HG02642 (cell line): ENCODE measurements at regions not wholly inside any gene's neighbourhood (a gene's known extent, or its start where the extent isn't known, plus 50 kb on each side); places are given as distances from the start of the nearest gene placed in this dataset.
"Not testable (repeated sequence)": the region's sequence is repeated elsewhere in the genome, so short reads cannot be mapped to it uniquely, and the experiment has no call there.

Experiments used
- ATAC-seq: cut with Tn5 transposase; IDR thresholded peaks from one replicate; pipeline ENCODE4 v1.9.1; 2021; ENCODE audit warnings: mild to moderate bottlenecking; ENCODE audit not compliant: unreplicated experiment, poor library complexity

DNA sequence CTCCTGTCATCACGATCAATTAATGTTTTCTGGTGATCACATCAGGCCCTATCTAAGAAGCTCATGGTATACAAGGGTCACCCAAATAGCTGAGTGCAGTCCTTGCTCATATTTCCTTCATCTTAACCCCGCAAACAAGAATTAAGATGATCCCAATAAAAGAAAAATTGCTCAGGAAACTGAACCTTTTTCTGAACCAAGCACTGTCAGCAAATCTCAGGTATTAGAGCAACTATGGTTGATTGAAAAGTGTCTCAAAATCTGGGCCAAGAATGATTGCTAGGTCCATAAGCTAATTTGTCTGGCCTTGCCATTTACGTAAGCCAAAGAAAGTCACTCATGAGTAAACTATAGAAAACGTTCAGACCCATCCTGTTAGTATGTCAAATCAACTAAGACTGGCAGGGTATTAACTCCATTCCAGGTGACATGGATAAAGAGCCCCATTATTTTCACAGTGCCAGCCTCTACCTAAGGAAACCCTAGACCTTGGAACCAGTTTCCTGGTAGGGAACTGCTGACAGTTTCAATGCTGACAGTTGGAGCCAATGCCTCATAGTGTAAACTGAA is 209.3 kb downstream of the DEPDC1B start:
- ATAC-seq = no peak

DNA sequence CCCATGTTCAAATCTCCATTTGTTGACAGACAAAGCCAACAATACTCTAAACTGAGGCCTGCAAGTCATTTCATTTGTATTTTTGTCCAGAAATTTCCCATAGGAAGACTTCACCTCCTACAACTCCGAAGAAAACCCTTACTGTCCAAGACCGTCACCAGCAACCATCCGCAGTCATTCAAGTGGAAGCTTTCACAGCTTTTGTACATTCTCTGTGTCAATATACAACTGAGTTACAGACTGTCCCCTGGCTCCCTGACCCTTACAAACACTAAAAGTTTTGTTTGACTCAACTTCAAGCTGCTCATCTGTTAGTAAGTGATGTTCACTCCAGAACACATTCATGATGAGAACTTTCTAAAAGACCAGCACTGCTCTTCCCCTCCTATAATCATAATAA is 210.1 kb downstream of the DEPDC1B start:
- ATAC-seq = no peak

DNA sequence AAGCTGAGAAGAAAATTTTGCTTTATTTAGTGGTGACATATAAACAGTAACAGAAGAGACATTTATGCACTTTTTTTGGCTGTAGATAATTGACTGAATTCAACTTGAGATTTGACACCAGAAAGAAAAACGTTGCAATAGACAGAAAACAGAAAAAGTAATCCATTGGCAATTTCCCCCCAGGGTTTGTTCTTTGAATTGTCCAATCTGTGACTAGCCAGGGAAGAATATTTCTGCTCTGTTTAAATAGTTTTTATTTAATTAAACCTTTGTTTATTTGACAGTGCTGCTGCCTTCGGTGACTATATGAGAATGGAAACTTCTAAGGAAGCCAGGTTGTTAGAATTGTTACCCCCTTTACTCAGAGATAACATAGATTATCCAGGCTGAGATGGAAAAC is 210.6 kb downstream of the DEPDC1B start:
- ATAC-seq = no peak

DNA sequence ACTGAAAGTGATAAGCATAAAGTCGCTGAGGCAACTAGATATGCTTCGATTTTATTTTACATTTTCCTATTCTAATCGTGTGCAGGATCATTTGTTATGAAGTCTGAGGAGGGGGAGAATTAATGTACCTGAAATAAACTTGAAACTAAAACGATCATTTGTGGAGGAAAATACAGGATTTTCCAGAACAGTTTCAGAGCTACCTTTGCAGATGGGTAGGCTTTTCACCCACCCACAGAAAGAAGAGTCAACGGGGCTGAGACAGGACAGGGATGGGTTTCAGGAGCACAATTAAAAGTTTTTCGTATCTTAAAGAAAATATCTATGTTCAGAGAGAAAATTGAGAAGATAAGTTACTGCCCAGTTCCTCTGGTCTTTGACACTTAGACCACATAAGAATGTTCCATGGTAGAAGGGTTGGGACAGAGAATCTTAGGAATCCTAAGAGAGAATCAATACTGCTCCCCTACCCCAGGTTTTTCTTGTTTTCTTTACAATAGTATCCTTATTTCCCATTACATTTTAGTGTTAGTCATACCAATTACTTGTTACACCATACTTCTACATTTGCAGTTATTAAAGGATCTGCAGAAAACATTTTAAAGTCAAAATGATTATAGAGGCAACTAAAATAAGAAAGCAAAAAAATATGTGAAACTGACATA is 211.4 kb downstream of the DEPDC1B start:
- ATAC-seq = no peak

DNA sequence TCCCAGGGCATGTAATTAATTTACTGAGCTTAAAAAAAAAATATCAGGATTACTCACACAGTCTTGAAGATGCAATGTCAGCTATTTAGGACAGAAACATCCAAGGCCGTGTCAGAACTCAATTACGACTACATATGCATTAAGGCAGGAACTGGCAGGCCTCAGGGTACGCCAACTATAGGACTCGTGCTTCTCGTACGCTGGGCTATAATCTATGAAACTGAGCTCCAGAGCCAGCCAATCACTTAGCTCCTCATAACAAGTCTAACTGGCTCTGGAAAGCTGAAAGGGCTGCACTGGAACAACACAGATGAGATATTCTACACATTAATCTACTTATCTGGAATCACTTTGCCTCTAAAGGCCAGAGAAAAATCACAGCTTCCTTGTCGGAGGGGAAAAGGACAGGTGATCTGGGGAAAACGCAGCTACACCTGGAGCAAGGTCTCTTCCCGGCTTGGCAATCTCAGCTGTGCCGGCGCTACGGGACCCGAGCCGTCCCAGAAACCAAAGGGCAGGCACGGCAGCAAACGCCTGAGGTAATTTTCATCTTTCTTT is 212.0 kb downstream of the DEPDC1B start:
- no peak for ATAC-seq

DNA sequence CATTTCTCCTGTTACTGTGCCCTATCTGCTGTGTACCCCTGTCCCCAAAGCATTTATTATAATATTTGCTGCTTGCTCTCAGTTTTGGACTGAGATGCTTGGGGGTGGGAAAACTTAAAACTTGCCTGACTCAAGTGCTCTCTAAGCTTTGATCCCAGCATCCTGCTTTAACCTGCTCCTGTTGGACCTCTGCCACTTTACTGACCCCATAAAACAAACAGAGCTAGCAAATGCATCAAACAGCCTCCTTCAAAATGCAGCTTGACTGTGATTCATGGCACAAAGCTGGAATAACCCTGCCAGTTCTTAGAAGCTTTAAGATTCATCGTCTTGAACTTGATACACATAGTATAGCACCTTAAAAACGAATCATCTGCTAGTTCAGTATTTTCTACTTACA is 212.5 kb downstream of the DEPDC1B start:
- no peak for ATAC-seq

DNA sequence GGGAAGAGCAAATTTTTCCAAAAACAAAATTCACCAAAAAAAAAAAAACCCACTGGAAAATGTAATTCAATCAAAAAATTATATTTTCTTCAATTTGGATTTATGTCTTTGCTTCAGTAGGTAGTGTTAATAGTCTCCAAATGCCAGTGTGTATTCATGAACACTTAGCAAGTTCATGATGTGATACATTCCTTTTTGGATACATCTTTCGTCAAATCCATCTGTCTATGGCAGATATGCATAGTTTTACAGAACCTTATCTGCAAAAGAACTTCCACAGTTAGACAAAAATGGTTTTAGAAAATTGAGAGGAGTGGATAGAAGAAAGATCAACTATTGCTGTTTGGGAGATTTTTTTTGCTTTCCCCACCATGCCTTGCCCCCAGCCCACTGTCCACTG is 214.6 kb downstream of the DEPDC1B start:
- no peak for ATAC-seq

DNA sequence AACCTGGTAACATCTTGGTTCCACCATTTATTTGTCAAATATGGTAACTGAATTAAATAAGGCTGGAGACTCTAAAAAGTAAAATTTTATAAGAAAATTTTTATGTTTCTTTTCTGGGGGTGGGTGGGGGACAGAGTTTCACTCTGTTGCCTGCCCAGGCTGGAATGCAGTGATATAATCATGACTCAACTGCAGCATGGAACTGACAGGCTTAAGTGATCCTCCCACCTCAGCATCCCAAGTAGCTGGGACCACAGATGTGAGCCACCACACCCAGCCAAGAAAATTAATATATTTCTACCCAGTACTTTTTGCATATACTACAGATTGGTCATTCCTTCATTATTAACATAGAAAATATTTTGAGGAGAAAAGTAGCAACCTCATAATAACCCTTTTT is 216.9 kb downstream of the DEPDC1B start:
- no peak for ATAC-seq

DNA sequence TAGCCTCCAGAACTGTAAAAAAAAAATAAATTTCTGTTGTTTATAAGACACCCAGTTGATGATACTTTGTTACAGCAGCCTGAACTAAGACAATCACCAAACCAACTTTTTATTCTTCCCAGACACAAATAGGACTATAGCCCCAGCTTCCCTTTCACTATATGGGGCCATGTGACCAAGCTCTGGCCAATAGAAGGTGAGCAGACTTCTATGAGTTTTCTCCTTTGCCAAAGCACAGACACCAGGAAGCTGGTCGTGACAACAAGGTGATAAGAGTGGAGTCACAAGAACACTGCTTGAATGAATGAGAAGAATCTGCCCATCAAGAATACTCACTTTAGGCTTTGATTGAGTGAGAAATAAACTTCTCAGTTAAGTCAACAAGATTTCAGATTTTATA is 217.7 kb downstream of the DEPDC1B start:
- ATAC-seq = no peak

DNA sequence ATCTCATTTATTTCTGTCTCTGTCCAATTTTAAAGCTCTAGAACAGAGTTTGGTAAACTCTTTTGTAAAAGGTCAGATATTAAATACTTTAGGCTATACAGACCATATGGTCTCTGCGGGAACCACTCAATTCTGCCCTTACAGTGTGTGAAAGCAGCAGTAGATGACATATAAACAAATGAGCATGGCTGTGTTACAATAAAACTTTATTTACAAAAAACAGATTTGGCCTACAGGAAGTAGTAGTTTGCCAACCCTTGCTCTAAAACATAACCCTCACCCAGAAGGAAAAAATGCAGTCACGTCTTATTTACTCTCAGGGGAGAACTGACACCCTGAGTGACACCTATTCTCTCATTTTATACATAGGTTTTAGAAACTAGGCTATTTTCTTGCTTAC is 220.4 kb downstream of the DEPDC1B start:
- ATAC-seq = no peak

DNA sequence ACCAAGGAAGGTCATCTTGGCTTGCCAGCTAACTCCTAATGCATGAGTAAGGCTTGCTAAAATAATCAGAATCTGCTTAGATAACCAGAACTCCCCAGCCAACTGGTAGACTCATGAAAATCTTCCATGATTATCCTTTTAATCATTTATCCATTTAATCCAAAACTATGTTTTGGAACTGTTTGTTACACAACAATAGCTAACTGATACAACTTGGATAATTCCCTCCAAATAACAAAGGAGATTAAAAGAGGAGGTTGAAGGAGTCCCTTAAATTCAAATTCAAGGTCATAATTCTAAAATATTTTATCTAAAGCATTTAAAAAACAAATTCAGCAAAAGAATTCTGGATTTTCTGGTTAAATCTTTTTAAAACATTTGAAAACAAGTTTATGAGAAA is 222.1 kb downstream of the DEPDC1B start:
- no peak for ATAC-seq

DNA sequence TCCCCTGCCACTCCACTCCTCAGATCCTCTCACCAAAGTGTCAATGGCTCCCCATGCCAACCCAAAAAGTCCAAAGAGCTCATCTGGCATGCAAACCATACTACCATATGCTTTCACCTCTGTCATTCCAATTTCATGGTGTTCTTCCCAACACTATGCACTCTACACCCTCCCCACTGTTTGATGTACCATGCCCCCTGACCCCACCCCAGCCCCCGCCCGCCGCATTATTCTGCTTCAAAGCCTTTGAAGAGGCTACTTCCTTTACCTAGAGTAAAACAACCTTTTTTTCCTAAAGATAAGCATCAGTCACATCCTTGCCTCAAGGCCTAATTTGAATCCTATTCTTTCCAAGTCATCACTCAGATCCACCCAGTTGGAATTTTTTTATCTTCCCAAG is 226.3 kb downstream of the DEPDC1B start:
- no peak for ATAC-seq

DNA sequence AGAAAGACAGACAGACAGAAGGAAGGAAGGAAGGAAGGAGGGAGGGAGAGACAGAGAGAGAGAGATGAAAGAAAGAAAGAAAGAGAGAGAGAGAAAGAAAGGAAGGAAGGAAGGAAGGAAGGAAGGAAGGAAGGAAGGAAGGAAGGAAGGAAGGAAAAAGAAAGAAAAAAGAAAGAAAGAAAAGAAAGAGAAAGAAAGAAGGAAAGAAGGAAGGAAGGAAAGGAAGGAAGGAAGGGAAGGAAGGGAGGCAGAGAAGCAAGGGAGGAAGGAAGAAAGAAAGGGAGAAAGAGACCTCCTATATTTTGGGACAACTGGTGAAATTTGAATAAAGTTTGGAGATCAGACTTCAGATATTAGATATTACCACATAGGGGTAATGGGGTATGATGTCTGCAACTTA is 226.9 kb downstream of the DEPDC1B start:
- ATAC-seq = not testable (repeated sequence)

DNA sequence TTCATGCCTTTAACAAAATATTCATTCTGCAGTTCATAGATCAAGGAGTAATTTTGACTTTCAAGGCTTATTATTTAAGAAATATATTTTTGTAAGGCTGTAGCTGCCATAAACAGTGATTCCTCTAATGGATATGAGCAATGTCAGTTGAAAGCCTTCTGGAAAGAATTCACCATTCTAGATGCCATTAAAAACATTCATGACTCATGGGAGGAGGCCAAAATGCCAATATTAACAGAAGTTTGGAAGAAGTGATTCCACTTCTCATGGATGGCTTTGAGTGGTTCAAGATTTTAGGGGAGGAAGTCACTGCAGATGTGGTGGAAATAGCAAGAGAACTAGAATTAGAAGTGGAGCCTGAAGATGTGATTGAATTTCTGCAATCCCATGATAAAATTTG is 229.1 kb downstream of the DEPDC1B start:
- ATAC-seq = no peak

DNA sequence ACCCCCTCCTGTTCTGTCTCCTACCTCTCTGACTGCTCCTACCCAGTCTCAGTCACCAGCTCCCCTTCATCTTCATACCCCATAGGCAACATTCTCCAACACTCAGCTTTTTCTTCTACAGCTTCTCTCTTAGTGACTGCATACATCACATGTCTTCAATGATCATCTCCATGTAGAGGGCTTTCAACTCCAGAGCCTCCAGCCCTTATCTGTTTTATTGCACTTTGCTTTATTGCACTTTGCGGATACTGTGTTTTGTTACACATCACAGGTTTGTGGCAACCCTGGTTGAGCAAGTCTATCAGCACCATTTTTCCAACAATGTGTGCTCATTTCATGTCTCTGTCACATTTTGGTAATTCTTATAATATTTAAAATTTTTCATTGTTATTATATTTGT is 230.7 kb downstream of the DEPDC1B start:
- ATAC-seq = no peak

DNA sequence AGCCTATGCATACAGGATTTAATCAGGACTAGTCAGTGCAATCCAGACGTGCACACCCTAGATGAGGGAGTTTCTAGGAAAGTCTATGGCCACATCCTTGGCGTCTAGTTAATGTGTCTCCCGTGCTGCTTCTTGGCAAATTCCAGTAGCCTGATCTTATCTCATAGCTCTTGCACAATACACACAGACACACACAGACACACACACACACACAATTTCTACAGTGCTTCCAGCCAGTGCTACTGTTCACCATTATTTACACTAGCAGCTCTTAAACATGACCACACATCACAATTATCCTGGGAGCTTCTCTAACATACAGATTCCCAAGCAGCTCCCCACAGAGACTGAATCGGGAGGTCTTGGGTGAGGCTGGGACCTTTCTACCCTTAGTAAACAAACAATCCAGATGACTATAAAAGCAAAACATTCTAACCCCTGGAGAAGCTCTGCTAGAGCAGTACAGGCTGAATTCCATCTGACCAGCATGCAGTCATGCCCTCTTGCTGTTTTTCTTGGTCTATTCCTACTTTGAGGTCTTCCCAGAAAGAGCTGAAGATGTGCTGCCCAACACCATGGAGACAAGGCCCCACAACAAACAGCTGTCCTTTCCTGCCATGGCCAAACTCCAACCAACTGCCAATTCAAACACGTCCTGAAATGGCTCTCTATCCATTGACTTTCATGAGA is 236.6 kb downstream of the DEPDC1B start:
- ATAC-seq = no peak

DNA sequence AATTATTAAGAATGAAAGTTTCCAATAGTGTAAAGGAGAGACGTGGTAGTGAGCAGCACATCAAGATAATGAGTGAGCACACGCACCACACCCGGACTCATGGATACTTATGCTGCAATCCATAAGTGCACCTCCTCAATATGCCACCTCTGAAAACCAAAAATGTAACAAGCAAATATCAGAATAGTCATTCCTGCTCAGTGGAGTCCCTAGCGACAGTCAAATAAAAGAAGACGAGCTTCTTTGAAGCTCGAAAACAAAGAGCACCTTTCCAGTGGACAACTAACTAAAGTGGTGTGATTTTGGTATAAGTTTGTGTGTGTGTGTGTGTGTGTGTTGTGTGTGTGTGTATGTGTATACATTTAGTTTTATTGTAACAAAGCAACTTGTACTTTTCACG is 241.3 kb downstream of the DEPDC1B start:
- no peak for ATAC-seq

DNA sequence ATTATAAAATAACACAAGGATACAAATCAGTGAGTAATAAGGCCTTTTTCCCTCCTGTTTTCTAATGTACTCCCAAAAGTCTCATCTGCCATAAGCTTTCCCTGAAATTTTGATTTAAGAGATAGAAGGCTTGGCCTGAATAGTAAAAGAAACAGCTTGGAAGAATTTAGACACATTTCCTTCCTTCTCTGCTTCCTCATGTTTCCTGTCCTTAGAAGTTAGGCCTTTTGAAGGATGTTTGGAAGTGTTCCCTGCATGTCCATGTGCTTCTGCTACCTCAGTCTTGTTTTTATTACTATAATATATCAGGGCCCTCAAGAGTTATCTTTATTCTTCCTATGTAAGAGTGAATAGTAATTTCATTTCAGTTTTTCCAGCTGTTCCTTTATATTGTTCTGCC is 242.7 kb downstream of the DEPDC1B start:
- no peak for ATAC-seq

DNA sequence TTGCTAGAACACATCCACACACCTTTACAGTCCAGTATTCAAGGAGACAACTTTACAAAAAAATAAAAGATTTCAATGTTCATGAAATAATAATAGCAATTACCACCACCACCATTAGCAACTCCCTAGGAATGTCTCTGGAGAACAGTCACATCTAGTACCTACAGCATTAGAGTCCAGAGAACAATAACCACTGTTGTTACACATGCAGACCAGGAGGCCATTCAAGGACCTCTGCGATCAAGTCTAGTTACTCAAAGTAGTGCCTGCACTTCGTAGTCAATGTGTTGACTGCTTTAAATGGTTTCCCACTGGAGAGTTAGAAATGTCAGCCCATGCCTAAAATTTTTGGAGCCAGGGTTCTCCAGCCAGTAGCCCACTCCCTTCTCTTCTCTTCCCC is 244.4 kb downstream of the DEPDC1B start:
- no peak for ATAC-seq

DNA sequence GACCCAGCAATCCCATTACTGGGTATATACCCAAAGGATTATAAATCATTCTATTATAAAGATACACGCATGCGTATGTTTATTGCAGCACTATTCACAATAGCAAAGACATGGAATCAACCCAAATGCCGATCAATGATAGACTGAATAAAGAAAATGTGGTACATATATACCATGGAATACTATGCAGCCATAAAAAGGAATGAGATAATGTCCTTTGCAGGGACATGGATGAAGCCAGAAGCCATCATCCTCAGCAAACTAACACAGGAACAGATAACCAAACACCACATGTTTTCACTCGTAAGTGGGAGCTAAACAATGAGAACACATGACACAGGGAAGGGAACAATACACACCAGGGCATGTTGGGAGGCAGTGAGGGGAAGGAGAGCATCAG is 245.7 kb downstream of the DEPDC1B start:
- not testable (repeated sequence) for ATAC-seq

DNA sequence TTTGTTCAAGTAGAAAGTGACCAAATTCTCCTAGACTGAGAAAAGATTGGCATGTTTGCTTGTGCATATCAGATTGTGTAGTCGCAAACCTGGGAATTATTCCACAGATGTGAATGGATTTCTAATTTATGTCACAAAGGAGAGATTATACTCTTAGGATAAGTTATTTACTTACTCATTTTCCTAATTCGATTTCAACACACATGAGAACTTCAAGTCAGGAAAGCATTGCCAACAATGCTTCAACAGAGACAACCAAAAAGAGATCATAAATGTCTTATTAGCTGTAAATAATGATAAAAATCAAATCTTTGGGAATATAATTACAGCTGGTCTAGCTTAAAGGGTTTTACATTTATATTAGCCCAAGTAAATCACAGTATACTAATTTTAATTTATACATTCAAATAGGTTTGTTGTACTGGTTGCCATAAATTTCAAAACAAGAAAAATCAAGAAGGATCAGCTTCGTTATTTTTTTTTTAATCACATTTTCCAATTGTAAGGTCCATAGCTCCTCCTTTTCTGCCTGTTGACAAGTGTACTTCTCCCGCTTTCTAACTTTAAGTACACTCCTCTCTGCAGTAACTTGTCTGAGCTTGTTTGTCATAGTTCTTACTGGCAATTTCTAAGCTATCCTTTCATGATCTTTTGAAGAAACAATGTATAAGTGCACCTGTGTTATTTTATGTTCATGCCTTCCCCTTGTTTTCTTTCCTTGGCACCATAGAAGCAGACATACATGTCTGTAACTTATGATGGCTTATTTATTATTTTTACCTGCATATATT is 246.6 kb downstream of the DEPDC1B start:
- ATAC-seq = no peak
